Ascending aorta (tissue), 2 donors: ENCODE measurements at regions not wholly inside any gene's neighbourhood (a gene's known extent, or its start where the extent isn't known, plus 50 kb on each side); places are given as distances from the start of the nearest gene placed in this dataset.

ENCODE experiments used
- DNase-seq, 2 donors: peaks; one replicate each; pipeline ENCODE4 v3.0.0-alpha.2; 2019; ENCODE audit warnings: low spot score in 2 of 2
- H3K27ac ChIP-seq, 2 donors: fragments of 200-600 bp; sonication (generic); one replicate each; pipeline ENCODE4 v1.5.1; 2016 to 2017; ENCODE audit warnings: mild to moderate bottlenecking in 1 of 2
- H3K27me3 ChIP-seq: fragments of 200-600 bp; sonication (generic); one replicate; pipeline ENCODE4 v1.5.1; 2017
- H3K36me3 ChIP-seq, 2 donors: fragments of 200-600 bp; sonication (generic); one replicate each; pipeline ENCODE4 v1.5.1; 2016
- H3K4me1 ChIP-seq, 2 donors: fragments of 200-600 bp; sonication (generic); one replicate each; pipeline ENCODE4 v1.5.1; 2016 to 2017; ENCODE audit warnings: mild to moderate bottlenecking in 1 of 2
- H3K4me3 ChIP-seq, 2 donors: fragments of 200-600 bp; sonication (generic); one replicate each; pipeline ENCODE4 v1.5.1; 2016 to 2017; ENCODE audit warnings: mild to moderate bottlenecking in 1 of 2
- H3K9me3 ChIP-seq, 2 donors: fragments of 200-600 bp; sonication (generic); one replicate each; pipeline ENCODE4 v1.5.1; 2016
- CTCF ChIP-seq, 3 experiments: fragments of 200-600 bp in 2 of 3; fragments of 450-650 bp in 1 of 3; sonication (generic) in 2 of 3; IDR thresholded peaks; one replicate each; pipeline ENCODE4 v1.5.1; 2016 to 2019; ENCODE audit warnings: antibody characterized with exemption in 3 of 3, mild to moderate bottlenecking in 1 of 3, moderate library complexity in 1 of 3
- intact Hi-C: fragments of 100-400 bp; cut with DNase I; formaldehyde crosslinking; loops from one replicate; pipeline ENCODE4 v1.15.1; 2023

DNA sequence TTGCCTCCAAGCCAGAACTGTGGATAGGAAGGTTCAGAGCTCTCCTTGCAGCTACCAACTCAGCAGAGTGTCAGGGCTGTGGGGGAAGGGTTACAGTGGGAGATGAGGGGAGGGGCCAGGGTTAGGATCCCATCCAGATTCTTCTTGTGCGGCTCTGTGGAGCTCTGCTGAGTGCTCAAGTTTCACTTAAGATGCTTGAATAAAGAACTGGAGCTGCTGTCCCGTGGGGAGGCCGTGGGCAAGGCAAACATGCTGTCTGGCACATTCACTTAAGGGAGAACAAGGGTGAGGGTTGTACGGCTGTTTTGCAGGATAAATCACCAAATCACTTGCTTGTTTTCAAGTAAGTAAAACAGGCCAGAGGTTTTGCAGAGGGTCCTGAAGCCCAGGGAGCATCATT is 197.1 kb downstream of the FAM76B start:
- intact Hi-C loops: no loop called here
- no peak for DNase-seq
- Histone ChIP-seq H3K27ac (peak overlapping the region; percentile 23 to 43), H3K4me1 (peaks cover 0 to 11% of the 10 kb centered on the region in 2 donors), H3K36me3 (no peaks in the 10 kb centered on the region), H3K4me3 (no peak overlapping the region), H3K9me3 (no peaks in the 10 kb centered on the region), H3K27me3 (no peaks in the 10 kb centered on the region)
- no peak for TF ChIP-seq CTCF (IDR thresholded peaks at IDR 0.05)

GRCh38 chr11:95589893-95590612 is 199.5 kb downstream of the FAM76B start:
- Histone ChIP-seq H3K4me1 (peaks cover 0 to 7% of the 10 kb centered on the region in 2 donors), H3K9me3 (no peaks in the 10 kb centered on the region), H3K4me3 (no peak overlapping the region), H3K27ac (peak overlapping the region; percentile 48 to 54), H3K27me3 (no peaks in the 10 kb centered on the region), H3K36me3 (no peaks in the 10 kb centered on the region)
- intact Hi-C loops: no loop called here
- no peak for TF ChIP-seq CTCF (IDR thresholded peaks at IDR 0.05)
- DNase-seq: no peak

DNA sequence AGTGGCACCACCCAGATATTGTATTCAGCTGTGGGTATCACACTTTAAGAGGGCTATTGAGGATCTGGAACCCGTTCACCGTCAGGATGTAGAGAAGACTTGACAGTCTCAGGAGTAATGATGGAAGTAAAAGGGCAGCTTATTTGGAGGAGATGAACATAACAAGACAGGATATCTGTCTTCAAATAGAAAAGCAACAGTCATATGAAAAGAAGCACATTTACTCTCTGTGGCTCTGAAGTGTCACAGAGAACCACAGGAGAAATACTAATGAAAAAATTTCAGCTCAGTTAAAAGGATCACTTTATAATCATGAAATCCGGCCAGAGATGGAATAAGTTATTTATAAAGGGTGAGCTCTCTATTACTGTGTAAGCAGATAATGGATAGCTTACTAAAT is 200.8 kb downstream of the FAM76B start:
- TF ChIP-seq CTCF (IDR thresholded peaks at IDR 0.05): no peak
- DNase-seq: no peak
- intact Hi-C loops: no loop called here
- Histone ChIP-seq H3K27ac (peak overlapping the region in 1 of 2 donors; percentile 14), H3K27me3 (no peaks in the 10 kb centered on the region), H3K36me3 (no peaks in the 10 kb centered on the region), H3K4me1 (peaks cover 0 to 7% of the 10 kb centered on the region in 2 donors), H3K9me3 (no peaks in the 10 kb centered on the region), H3K4me3 (no peak overlapping the region)

DNA sequence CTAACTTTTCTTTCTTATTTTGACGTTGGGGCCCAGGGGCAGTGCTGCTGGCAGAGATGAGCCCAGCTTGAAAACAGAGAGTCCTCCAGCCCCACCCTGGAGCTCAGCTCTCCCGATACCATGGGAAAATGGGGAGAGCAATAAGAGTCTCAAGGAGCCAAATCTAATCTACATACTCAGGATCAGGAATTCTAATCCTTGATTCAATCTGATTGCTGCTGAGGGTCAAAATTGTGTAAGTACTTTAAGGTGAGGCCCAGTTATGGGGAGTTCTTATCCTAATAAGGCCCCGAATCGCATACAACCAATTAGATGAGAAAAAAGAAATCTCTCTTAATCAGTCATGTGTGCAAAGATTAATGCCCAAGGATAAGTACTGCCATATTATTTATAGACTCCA is 202.9 kb downstream of the FAM76B start:
- Histone ChIP-seq H3K4me3 (no peak overlapping the region), H3K27ac (no peak overlapping the region), H3K9me3 (no peaks in the 10 kb centered on the region), H3K4me1 (no peaks in the 10 kb centered on the region), H3K36me3 (no peaks in the 10 kb centered on the region), H3K27me3 (no peaks in the 10 kb centered on the region)
- intact Hi-C loops: no loop called here
- TF ChIP-seq CTCF (IDR thresholded peaks at IDR 0.05): no peak
- no peak for DNase-seq

GRCh38 chr11:95586155-95586554 is 203.4 kb downstream of the FAM76B start:
- Histone ChIP-seq H3K36me3 (no peaks in the 10 kb centered on the region), H3K27ac (no peak overlapping the region), H3K27me3 (no peaks in the 10 kb centered on the region), H3K4me1 (no peaks in the 10 kb centered on the region), H3K9me3 (no peaks in the 10 kb centered on the region), H3K4me3 (no peak overlapping the region)
- DNase-seq: no peak
- intact Hi-C loops: no loop called here
- TF ChIP-seq CTCF (IDR thresholded peaks at IDR 0.05): no peak

GRCh38 chr11:95585752-95586077 is 203.9 kb downstream of the FAM76B start:
- no peak for TF ChIP-seq CTCF (IDR thresholded peaks at IDR 0.05)
- intact Hi-C loops: no loop called here
- no peak overlapping the region for H3K27ac ChIP-seq
- no peaks in the 10 kb centered on the region for H3K4me1 ChIP-seq
- H3K9me3 ChIP-seq: no peaks in the 10 kb centered on the region
- no peaks in the 10 kb centered on the region for H3K36me3 ChIP-seq
- DNase-seq: no peak
- no peaks in the 10 kb centered on the region for H3K27me3 ChIP-seq
- H3K4me3 ChIP-seq: no peak overlapping the region
